Forelimb muscle (tissue), 1 donor: ENCODE measurements at regions not wholly inside any gene's neighbourhood (a gene's known extent, or its start where the extent isn't known, plus 50 kb on each side); places are given as distances from the start of the nearest gene placed in this dataset.
"Not testable (repeated sequence)": the region's sequence is repeated elsewhere in the genome, so short reads cannot be mapped to it uniquely, and the experiment has no call there.

ENCODE experiments used
- DNase-seq: peaks from one replicate; pipeline ENCODE4 v3.0.0-alpha.2; 2013; ENCODE audit warnings: low read depth

DNA sequence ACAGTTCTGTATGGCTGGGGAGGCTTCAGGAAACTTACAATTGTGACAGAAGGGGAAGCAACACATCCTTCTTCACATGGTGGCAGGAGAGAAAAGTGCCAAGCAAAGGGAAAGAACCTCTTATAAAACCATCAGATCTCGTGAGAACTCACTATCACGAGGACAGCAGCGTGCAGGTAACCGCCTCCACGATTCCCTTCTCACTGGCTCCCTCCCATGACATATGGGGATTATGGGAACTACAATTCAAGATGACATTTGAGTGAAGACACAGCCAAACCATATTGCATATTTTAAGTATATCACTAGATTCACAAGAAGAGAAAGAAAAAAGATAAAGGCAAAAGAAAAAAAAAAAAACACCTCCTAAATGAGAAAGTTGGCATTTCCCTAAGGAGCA, 431.9 kb upstream of the RGS17 start:
- DNase-seq: no peak

DNA sequence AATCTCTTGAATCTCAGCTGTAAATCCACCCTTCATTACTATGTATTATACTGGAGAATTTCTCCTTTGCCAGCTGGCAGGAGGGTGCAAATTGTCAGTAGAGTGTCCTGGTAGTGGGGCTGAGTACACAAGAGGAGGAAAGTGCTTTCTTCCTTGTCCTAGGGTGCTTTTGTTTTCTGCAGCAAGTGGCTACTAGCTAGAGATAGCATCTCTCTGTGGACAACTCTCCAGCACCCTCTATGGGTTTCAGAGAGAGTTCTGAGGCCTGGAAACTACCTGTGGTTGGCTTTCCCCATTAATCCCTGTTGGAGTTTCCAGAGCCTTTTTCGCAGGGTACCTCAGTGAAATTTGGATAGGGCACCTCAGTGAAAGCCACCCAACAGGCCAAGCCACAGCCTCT, 422.5 kb upstream of the RGS17 start:
- DNase-seq: no peak

DNA sequence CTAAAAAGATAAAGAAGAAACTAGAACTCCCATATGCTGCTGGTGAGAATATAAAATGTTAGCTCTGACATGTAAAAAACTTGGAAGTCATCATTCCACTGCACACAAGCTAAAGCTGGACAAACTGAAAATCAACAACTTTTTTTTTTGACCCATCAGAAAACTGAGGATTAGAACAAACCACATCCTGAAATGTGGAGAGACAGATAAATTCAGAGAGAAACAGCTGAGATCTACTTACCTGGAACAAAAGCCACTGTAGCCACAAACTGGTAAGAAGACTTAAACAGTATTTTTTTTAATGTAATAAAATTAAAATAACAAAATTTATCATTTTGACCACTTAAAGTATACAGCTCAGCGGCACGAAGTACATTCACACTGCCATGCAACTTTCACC, 408.5 kb upstream of the RGS17 start:
- DNase-seq: no peak

DNA sequence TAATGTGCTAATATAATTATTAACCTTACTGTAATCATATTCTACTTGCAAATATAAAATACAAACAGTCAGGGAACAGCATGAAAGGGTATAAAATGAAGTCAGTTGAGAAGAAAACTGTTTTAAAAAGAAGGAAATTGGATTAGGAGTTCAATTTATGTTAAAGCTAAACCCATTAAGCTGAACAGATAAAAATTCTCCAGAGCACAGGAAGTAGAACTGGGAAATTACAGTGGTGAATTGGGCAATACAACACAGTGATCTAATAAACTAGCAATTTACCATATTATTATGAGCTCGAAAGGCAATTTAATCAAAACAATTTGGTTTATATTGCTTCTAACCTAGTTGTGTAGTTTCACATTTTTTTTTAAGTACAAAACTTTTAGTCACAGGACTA, 407.4 kb upstream of the RGS17 start:
- no peak for DNase-seq

DNA sequence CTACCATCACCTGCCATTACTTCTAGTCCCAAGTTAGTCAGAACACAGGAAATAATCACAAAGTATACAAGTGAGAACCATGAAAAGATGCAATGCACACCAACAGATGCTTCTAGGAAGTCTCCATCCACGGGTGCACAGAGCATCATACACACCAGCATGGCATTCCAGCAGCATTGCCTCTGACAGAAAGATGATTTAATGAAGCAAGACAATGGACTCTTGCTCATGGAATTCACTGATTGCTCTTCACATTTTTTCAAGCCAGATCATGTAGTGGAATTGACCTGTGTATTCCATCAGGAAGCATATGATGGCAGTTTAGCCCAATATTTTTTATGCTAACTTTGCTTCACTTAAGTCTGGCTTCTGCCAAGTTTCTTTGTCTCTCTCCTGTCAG, 406.3 kb upstream of the RGS17 start:
- no peak for DNase-seq

DNA sequence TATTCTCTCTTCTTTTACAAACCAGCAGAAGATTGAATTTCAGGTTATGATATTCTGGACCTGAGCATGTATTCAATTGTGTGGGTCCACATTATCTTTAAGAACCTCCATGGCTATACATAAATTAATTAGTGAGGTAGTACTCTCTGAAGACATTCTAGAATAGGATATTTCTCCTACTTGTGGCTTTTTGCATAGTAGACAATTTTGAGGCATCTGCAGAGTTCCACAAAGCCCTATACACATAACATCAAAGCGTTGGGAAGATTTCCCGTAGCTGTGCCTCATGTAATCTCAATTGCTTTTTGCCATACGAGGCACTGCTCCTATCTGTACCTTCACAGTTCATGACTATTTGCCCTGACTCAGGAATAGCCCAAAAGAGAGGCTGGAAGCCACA, 395.4 kb upstream of the RGS17 start:
- DNase-seq: no peak

DNA sequence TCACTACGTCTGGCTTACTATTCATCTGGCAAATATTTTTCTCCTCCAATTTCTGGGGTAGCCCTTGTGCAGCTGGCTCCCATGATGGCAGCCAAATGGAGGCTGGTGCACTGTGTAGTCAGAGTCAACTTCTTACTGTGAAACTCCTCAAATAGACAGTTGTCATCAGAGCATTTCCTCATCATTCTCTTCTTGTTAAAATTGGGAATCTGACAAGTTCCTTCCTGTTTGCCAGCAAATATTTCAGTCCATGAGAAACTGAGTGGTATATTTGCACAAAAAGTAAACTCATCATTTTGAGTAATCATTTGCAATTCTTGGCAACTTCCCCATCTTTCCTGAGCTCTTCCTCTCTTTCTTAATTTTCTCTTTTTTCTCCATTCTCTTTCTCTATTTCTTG, 394.9 kb upstream of the RGS17 start:
- DNase-seq: no peak

DNA sequence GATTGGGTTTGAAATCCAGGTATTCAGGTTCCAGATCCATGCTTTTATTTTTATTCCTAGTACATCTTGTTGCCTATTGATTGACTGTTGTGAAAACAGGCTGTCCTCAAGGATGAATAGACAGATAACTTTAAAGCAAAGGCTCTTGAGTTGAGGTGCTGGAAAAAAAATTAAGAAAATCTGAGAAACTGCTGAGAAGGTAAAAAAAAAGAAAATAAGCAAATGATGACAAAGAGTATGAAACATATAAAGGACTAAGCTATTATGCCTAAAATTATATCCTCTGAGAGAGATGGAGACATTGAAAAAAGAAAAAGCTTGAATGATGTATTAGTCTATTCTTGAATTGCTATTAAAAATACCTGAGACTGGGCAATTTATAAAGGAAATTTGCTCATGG, 392.3 kb upstream of the RGS17 start:
- no peak for DNase-seq

DNA sequence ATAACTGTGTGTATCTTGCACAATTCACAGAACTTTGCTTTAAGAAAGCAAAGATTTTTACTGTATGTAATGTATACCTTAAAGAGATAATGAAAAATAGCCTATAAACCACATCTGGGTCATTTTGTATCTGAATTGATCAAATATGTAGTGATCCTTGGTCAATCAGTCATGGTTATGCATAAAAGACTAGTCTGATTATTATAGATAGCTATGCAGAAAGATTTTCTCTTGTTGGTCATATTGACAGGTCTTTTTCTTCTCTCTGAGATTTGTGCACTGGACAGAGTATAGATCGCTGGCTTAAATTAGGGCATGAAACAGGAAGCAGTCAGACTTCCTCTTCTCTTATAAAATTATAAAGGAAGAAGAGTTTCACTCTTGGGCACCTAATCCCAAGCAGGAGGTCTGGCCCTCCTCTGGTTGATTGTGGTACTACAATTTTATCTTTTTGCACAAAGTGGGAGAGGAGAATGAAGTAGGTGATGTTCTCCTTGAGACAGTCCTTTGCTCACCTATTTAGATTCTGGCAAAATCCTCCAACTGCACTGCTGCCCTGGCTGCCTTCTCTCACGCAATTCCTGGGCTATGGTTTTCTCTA, 380.9 kb upstream of the RGS17 start:
- no peak for DNase-seq

DNA sequence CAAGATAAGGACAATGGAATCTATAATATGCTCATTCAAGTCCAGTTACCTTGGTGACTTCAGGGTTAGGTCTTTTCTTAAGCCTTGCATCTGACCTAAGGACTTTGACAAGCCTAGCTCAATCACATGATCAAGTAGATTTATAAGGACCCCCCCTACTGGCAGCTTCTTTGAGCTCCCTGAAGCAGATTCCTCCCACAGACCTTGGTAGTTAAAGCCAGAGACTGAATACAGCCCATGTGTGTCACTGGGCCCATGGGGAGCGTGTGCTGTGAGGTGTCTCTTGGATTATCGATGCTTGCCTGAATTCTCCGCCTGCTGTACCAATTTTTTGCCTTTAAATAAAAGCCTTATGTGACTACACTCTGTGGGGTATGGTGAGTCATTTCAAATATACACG, 372.7 kb upstream of the RGS17 start:
- DNase-seq: no peak

DNA sequence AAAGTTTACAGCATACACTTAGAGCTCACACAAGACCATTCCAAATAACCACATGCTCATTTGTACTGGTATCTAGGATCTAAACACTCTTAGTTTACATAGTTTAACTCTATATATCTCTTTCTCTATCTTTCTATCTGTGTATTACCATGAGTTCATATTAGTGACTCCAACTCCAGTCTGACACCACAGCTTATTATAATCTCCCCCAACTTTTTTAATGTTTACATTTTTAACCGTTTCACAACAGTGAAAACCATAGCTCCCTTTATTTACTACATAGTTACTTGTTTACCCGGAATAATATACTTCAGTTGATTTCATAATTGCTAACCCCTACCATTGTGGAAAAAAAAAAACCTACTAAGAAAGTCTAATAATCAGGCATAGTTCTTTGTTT, 362.4 kb upstream of the RGS17 start:
- DNase-seq: no peak

DNA sequence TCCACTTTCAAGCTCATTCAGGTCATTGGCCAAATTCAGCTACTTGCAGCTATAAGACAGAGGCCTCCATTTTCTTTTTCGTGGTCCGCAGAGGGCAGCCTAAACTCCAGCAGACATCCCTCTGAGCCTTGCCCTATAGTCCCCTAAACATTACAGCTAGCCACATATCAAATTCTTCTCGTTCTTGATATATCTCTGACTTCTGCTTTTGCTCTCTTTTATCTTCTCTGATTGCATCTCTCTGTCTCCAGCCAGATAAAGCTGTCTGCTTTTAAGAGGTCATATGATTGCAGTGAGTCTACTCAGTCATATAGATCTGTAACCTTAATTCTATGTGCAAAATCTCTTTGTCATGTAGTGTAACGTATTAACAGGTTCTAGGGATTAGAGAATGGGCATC, 358.4 kb upstream of the RGS17 start:
- DNase-seq: no peak

DNA sequence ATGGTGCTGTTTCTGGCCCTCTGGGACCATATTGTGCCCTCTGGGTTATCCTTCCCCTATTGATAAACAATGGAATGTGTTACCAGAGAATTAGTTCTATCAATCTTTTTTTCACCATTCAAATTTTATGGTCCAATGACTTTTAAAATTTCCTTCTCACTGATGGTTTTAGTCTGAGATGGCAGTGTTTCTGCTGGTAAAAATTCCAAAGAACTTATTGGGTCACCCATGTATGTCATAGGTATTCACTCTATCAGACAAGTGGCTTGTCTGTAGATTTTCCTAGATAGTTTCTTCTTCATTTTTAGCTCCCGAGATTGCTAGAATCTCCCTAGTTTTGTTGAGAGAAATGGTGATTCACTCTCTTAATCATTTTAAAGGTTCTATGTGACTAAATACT, 357.2 kb upstream of the RGS17 start:
- no peak for DNase-seq

DNA sequence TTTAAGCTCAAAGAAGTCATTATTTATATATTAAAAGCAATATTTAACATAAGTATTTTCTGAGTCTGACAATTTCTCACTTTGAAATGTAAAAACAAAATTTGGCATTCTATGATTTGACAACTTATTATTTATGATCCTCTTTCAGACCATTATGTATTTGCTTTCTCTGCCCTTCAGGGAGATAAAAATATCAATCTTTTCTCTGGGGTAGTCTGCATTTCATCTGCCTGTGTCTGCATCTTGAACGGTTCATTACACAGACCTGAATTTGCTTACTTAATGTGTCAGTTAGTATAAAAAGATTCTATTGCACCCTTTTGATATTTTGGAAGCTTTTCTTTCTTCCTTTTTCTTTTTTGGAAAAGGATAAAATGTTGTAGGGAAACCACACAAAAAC, 354.0 kb upstream of the RGS17 start:
- DNase-seq: no peak

DNA sequence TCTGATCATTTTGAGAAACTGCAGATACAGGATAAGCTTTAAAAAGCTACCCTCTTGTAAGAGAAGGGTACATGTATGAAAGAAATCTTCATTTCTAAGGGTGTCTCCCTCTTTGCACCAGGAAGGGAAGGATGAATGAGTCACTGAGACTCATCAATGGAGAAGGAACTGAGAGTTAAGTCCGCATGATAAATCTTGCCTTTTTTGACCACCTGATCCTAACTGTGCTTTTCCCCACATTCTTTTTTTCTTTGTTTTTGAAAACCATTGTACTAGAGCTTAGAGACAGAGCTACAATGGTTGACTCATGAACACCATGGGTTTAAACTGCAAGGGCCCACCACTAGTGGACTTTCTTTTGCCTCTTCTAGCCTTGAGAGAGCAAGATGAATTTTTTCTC, 353.0 kb upstream of the RGS17 start:
- DNase-seq: no peak

DNA sequence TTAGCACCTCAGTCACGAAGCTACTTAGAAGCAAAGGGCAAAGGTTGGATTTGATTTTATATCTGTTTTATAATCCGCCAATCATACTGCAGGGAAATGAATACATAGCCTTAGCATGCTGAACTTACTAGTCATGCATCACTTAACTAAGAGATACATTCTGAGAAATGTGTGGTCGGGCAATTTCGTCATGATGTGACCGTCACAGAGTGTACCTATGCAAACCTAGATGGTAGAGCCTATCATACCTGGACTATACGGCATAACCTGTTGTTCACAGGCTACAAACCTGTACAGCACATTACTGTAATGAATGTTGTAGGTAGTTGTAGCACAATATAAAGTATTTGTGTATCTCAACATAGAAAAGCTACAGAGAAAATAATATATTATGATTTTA, 345.2 kb upstream of the RGS17 start:
- DNase-seq: no peak

DNA sequence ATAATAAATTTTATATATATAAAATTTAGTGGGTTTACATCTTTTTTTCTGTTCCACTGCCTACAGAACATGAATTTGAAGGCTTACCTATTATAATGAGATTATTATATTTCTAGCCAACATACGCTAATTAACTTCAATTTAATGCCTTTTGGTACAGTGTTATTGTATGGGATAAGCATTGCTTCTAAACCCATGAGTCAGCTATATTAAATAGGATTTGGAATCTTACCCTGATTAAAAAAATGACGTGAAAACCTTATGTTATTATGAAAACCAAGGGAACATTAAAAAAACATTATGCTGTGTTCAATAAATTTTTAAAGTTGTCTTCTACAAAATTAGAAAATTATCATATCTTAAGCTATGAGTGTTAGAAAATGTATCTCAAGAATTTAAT, 334.0 kb upstream of the RGS17 start:
- DNase-seq: no peak

DNA sequence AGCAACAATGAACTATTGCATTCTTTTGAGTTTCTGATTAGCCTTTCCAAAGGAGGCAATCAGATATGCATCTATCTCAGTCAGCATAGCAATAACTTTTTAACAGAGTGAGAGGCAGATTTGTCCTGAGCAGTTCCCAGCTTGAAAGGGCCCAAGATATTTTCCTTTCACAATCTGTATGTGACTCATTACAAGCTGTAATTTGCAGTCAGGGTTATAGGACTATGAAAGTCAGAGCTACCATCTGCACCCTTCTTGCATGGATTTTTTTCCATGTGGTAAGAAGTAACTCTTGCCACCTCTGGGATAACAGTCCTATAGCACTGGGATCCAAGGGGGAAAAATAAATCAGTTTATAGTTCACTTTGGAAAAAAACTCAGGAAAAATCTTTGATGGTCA, 318.2 kb upstream of the RGS17 start:
- no peak for DNase-seq

DNA sequence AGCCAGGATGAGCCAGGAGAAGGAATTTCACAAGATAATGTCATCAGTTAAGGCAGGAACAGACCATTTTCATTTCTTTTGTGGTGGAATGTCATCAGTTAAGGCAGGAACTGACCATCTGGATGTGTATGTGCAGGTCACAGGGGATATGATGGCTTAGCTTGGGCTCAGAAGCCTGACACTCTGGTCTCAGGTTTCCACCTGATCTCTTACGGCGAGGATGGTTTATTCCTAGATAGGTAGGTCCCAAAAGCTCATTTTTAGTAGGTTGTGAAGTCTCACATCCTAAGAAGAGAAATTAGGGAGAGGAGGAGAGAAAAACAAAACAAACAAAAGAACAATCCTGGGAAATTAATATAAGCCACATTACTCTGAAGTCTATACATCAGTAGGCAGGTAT, 311.7 kb upstream of the RGS17 start:
- DNase-seq: not testable (repeated sequence)

DNA sequence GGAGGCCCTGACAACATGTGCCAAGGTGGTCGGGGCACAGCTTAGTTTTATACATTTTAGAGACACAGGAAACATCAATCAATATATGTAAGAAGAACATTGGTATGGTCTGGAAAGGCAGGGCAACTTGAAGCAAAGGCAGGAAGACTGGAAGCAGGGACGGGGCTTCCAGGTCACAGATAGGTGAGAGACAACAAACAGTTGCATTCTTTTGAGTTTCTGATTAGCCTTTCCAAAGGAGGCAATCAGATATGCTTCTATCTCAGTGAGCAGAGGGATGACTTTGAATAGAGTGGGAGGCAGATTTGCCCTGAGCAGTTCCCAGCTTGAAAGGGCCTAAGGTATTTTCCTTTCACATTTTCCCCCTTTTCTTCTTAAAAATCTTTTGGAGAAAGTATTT, 311.0 kb upstream of the RGS17 start:
- no peak for DNase-seq

DNA sequence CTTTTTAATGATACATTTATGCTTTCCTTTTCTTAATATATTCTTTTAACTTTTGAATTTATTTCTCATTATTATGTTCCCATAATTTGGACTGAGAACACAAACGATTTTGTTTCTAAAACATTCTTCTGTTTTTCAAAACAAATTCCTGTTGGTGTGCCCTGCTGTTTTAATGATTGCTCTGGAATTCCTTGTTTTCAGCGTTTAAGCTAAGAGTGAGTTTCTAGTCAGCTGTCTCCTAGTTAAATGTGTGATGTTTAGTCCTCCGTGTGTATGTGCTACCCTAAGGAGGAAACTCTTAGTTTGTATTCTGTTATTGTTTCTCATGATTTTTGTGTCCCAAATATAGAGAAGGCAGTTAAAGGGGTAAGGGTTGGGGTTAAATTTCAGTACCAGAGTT, 306.1 kb upstream of the RGS17 start:
- no peak for DNase-seq

DNA sequence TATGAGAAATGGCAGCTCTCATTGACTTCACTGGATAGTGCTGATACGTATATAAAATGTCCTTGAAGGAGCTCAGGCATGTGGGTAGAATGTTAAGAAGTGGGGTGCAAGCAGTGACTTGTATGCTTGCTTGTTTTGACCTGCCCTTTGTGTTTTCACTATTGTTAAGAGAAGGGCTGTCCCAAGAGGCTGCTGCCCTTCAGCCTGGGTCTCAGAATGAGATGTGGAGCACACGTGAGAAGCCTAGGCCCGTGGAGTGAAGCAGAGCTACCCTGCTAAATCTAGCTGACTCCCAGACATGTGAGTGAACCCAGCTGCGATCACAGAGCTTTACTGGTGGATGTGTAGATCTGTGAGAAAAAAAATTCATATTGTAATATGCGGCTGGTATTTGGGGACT, 305.3 kb upstream of the RGS17 start:
- DNase-seq: no peak

DNA sequence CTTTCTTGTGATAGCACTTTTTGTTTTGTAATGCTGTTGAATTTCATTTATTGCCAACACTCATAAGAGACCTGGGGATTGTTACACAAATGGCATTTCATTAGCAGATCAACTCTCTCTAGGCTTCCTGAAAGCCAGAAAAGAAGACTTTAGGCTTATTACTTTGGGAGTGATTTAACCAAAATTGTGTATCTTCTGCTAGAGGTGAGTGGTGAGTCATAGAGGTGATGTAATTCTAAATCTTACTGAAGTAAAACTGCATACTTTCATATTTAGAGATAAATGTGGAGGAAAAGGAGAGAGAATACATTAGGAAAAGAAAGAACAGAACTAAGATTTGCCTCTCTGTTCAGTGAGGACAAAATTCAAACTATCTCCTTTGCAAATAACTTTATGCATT, 304.7 kb upstream of the RGS17 start:
- DNase-seq: no peak

DNA sequence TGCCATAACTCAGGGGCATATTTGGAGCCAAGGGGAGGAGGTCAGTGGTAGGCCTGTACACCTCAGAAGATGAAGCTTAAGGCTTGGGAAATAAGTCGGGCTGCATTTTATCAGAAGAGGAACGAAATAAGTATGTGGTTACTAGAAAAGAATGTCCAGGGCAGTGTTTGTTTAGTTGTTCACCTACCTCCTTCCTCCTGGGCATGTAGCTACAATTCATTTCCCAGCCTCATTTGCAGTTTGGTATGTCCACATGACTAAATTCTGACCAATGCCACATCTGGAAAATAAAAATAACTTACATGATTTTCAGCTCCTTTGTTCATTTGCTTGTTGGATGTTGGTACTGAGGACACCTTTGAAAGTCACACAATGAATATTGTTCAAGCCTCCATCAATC, 294.5 kb upstream of the RGS17 start:
- no peak for DNase-seq
